HL-60 (cell line): ENCODE measurements at regions not wholly inside any gene's neighbourhood (a gene's known extent, or its start where the extent isn't known, plus 50 kb on each side); places are given as distances from the start of the nearest gene placed in this dataset.

ENCODE experiments used
- DNase-seq, 2 experiments: peaks; one replicate each; pipeline ENCODE4 v3.0.0-alpha.2; 2010 to 2020; ENCODE audit warnings: low read depth in 1 of 2, low spot score in 1 of 2
- H3K27ac ChIP-seq: fragments of 250-450 bp; sonication (Bioruptor Pico); replicated peaks from 2 replicates; pipeline ENCODE4 v1.5.1; 2020; ENCODE audit warnings: mild to moderate bottlenecking, moderate library complexity
- H3K27me3 ChIP-seq: fragments of 250-450 bp; sonication (Bioruptor Pico); 2 replicates; pipeline ENCODE4 v1.5.1; 2021; ENCODE audit warnings: mild to moderate bottlenecking, moderate library complexity; ENCODE audit not compliant: insufficient read depth, poor library complexity, severe bottlenecking
- H3K4me3 ChIP-seq: replicated peaks from 2 replicates; pipeline ENCODE4 v1.5.1; 2011; ENCODE audit warnings: mild to moderate bottlenecking, control low read depth, low read length; ENCODE audit not compliant: insufficient read depth
- GABPA ChIP-seq: IDR thresholded peaks from 2 replicates; pipeline ENCODE4 v1.6.1; 2012; ENCODE audit warnings: low read depth
- POLR2AphosphoS5 ChIP-seq: IDR thresholded peaks from 2 replicates; pipeline ENCODE4 v1.6.1; 2012; ENCODE audit warnings: low read depth
- SPI1 ChIP-seq: IDR thresholded peaks from 2 replicates; pipeline ENCODE4 v1.6.1; 2012; ENCODE audit warnings: low read depth, mild to moderate bottlenecking, borderline replicate concordance
- TF ChIP-seq, protein P1 (sequence below): IDR thresholded peaks from one replicate; pipeline ENCODE4 v1.5.1; 2011; ENCODE audit warnings: low read length, control low read depth, inconsistent platforms; ENCODE audit not compliant: insufficient read depth
- TF ChIP-seq, protein P2 (sequence below): IDR thresholded peaks from 2 replicates; pipeline ENCODE4 v1.6.1; 2012; ENCODE audit warnings: low read depth; ENCODE audit not compliant: insufficient replicate concordance

DNA sequence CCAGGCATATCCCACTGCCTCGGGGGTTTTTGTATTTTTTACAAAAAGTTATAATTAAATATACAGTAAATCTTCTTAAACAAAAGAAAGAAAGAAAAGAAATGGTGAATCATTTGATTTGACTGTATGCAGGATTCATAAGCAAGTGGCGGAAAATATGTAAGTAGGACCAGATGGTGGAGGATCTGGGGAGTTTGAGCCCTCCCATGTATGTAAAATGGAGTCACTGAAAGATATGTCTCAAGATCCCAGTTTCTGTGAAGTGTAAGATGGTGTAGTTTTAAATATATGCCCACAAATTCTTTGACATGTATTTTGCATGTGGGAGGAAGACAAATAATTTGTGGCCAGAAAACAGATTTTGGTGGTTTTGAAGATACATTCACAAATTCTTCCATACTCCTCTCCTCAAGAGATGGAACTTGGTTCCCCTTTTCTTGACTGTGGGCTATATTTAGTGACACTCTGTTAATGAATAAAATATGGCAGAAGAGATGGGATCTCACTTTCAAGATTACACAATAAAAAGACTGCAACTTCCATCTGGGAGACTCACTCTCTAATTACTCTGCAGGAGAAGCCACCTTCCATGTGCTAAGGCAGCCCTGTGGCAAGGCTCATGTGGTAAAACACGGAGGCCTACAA, 133.6 kb upstream of the S100G start:
- Histone ChIP-seq H3K27ac (no peak overlapping the region), H3K4me3 (no peak overlapping the region), H3K27me3 (no peaks in the 10 kb centered on the region)
- no peak for DNase-seq
- TF ChIP-seq, protein P1, sequence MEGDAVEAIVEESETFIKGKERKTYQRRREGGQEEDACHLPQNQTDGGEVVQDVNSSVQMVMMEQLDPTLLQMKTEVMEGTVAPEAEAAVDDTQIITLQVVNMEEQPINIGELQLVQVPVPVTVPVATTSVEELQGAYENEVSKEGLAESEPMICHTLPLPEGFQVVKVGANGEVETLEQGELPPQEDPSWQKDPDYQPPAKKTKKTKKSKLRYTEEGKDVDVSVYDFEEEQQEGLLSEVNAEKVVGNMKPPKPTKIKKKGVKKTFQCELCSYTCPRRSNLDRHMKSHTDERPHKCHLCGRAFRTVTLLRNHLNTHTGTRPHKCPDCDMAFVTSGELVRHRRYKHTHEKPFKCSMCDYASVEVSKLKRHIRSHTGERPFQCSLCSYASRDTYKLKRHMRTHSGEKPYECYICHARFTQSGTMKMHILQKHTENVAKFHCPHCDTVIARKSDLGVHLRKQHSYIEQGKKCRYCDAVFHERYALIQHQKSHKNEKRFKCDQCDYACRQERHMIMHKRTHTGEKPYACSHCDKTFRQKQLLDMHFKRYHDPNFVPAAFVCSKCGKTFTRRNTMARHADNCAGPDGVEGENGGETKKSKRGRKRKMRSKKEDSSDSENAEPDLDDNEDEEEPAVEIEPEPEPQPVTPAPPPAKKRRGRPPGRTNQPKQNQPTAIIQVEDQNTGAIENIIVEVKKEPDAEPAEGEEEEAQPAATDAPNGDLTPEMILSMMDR: no peak
- TF ChIP-seq POLR2AphosphoS5: no peak
- TF ChIP-seq, protein P2, sequence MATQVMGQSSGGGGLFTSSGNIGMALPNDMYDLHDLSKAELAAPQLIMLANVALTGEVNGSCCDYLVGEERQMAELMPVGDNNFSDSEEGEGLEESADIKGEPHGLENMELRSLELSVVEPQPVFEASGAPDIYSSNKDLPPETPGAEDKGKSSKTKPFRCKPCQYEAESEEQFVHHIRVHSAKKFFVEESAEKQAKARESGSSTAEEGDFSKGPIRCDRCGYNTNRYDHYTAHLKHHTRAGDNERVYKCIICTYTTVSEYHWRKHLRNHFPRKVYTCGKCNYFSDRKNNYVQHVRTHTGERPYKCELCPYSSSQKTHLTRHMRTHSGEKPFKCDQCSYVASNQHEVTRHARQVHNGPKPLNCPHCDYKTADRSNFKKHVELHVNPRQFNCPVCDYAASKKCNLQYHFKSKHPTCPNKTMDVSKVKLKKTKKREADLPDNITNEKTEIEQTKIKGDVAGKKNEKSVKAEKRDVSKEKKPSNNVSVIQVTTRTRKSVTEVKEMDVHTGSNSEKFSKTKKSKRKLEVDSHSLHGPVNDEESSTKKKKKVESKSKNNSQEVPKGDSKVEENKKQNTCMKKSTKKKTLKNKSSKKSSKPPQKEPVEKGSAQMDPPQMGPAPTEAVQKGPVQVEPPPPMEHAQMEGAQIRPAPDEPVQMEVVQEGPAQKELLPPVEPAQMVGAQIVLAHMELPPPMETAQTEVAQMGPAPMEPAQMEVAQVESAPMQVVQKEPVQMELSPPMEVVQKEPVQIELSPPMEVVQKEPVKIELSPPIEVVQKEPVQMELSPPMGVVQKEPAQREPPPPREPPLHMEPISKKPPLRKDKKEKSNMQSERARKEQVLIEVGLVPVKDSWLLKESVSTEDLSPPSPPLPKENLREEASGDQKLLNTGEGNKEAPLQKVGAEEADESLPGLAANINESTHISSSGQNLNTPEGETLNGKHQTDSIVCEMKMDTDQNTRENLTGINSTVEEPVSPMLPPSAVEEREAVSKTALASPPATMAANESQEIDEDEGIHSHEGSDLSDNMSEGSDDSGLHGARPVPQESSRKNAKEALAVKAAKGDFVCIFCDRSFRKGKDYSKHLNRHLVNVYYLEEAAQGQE: no peak
- no peak for TF ChIP-seq SPI1
- no peak for TF ChIP-seq GABPA

DNA sequence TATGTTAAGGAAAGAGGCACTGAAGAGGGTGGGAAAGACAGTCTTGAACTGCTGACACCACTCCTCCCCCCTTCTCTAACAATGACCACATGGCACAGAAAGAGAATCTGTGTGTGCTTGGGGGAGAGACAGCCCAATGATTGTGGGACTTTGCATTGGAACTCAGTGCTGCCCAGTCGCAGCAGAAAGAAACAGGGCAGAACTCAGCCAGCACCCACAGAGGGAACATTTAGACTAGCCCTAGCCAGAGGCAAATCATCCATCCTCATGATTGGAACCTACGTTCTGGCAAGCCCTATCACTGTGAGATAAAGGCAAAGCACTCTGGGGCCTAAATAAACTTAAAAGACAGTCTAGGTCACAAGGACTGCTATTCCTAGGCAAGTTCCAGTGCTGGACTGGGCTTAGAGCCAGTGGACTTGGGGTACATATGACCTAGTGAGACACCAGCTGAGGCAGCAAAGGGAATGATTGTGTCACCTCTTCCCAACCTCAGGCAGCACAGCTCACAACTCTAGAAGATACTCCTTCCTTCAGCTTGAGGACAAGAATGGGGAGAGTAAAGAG, 132.8 kb upstream of the S100G start:
- DNase-seq: no peak
- Histone ChIP-seq H3K27me3 (no peaks in the 10 kb centered on the region), H3K4me3 (no peak overlapping the region), H3K27ac (no peak overlapping the region)
- no peak for TF ChIP-seq POLR2AphosphoS5
- TF ChIP-seq GABPA: no peak
- TF ChIP-seq, protein P1: no peak

DNA sequence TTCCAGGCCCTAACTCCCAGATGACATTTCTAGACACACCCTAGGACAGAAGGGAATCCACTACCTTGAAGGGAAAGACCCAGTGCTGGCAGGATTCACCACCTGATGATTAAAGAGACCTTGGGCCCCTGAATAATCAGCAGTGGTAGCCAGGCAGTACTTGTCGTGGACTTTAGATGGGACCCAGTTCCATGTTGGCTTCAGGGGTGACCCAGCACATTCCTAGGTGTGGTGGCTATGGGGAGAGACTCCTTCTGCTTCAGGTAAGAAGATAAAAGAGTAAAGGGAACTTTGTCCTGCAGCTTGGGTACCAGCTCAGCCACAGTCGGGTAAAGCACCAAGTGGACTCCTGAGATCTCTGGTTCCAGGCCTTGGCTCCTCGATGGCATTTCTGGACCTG, 131.8 kb upstream of the S100G start:
- DNase-seq: no peak
- H3K27me3 ChIP-seq: no peaks in the 10 kb centered on the region
- H3K27ac ChIP-seq: no peak overlapping the region
- H3K4me3 ChIP-seq: no peak overlapping the region
- TF ChIP-seq SPI1 (no peak), GABPA (no peak), POLR2AphosphoS5 (no peak)
- TF ChIP-seq, protein P1: no peak
- TF ChIP-seq, protein P2: no peak

DNA sequence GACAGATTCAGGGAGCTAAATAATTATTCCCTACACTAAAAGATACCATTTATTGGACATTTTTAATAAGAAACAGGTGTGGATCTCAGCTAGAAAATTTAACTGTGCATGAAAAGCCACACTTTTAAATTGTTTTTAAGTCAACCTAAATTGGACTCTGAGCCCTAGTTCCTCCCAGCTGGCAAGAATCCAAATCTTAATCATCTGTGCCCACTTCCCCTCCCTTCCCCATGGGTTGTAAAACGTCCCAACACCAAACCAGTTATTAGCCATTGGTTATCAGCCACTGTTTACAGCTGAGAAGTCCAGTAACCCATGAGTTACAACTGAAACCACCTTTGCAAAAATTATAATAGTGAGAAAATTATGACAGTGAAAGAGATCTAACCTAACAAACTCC, 125.6 kb upstream of the S100G start:
- Histone ChIP-seq H3K4me3 (no peak overlapping the region), H3K27ac (no peak overlapping the region), H3K27me3 (no peaks in the 10 kb centered on the region)
- no peak for DNase-seq
- no peak for TF ChIP-seq POLR2AphosphoS5
- TF ChIP-seq, protein P2: no peak
- TF ChIP-seq GABPA: no peak
- TF ChIP-seq, protein P1: no peak
- TF ChIP-seq SPI1: no peak
